GM19455 (cell line): ENCODE measurements at regions not wholly inside any gene's neighbourhood (a gene's known extent, or its start where the extent isn't known, plus 50 kb on each side); places are given as distances from the start of the nearest gene placed in this dataset.

Source experiments
- ATAC-seq: cut with Tn5 transposase; IDR thresholded peaks from one replicate; pipeline ENCODE4 v1.9.1; 2021; ENCODE audit not compliant: unreplicated experiment

- ATAC-seq, result no peak
These were observed 247.7 kb upstream of the PMFBP1 start for GRCh38 chr16:72419638-72420037.

- no peak for ATAC-seq
These were observed 243.4 kb upstream of the PMFBP1 start for GRCh38 chr16:72415379-72415778.

- ATAC-seq, result no peak
These were observed 238.5 kb upstream of the PMFBP1 start for GRCh38 chr16:72410492-72410891.

GRCh38 chr16:72409423-72409822 lies 237.5 kb upstream of the PMFBP1 start:
- no peak for ATAC-seq

- ATAC-seq, result no peak
These were observed 234.4 kb upstream of the PMFBP1 start for GRCh38 chr16:72406390-72406789.

GRCh38 chr16:72404299-72404698 lies 232.3 kb upstream of the PMFBP1 start:
- no peak for ATAC-seq

- ATAC-seq, result no peak
These were observed 229.1 kb upstream of the PMFBP1 start for GRCh38 chr16:72401084-72401361.

- no peak for ATAC-seq
These were observed 228.5 kb upstream of the PMFBP1 start for GRCh38 chr16:72400257-72401083.

- no peak for ATAC-seq
These were observed 227.9 kb upstream of the PMFBP1 start for GRCh38 chr16:72399811-72400210.

GRCh38 chr16:72397876-72398275 lies 225.9 kb upstream of the PMFBP1 start:
- ATAC-seq, result no peak

- no peak for ATAC-seq
These were observed 222.6 kb upstream of the PMFBP1 start for GRCh38 chr16:72394526-72394925.

- no peak for ATAC-seq
These were observed 217.8 kb upstream of the PMFBP1 start for GRCh38 chr16:72389791-72390190.

- no peak for ATAC-seq
These were observed 216.1 kb upstream of the PMFBP1 start for GRCh38 chr16:72388007-72388406.

GRCh38 chr16:72384651-72385050 lies 212.7 kb upstream of the PMFBP1 start:
- no peak for ATAC-seq

- no peak for ATAC-seq
These were observed 208.3 kb upstream of the PMFBP1 start for GRCh38 chr16:72380283-72380682.

GRCh38 chr16:72373201-72373600 lies 201.2 kb upstream of the PMFBP1 start:
- no peak for ATAC-seq

- ATAC-seq, result no peak
These were observed 200.4 kb upstream of the PMFBP1 start for GRCh38 chr16:72372087-72373045.

GRCh38 chr16:72371307-72372086 lies 199.5 kb upstream of the PMFBP1 start:
- ATAC-seq, result no peak

- ATAC-seq, result no peak
These were observed 197.3 kb upstream of the PMFBP1 start for GRCh38 chr16:72369274-72369673.

- no peak for ATAC-seq
These were observed 195.9 kb upstream of the PMFBP1 start for GRCh38 chr16:72367851-72368250.

- ATAC-seq, result no peak
These were observed 191.0 kb upstream of the PMFBP1 start for GRCh38 chr16:72362973-72363372.
